Fibroblast of lung (primary cell): ENCODE measurements at regions not wholly inside any gene's neighbourhood (a gene's known extent, or its start where the extent isn't known, plus 50 kb on each side); places are given as distances from the start of the nearest gene placed in this dataset.

Source experiments
- DNase-seq, 2 donors: peaks; one replicate each; pipeline versions ENCODE4 v3.0.0 to v3.0.0-alpha.2; 2010; ENCODE audit warnings: low read depth in 2 of 2
- H2AFZ ChIP-seq: 2 replicates; pipeline ENCODE4 v1.5.1; 2012; ENCODE audit warnings: low read length, control low read depth, inconsistent platforms
- H3K27ac ChIP-seq: 2 replicates; pipeline ENCODE4 v1.5.1; 2011; ENCODE audit warnings: low read length, control low read depth; ENCODE audit not compliant: insufficient read depth
- H3K27me3 ChIP-seq: 2 replicates; pipeline ENCODE4 v1.5.1; 2011; ENCODE audit warnings: mild to moderate bottlenecking, low read length; ENCODE audit not compliant: control insufficient read depth, insufficient read depth
- H3K36me3 ChIP-seq: 2 replicates; pipeline ENCODE4 v1.5.1; 2011; ENCODE audit warnings: low read length; ENCODE audit not compliant: control insufficient read depth, insufficient read depth
- H3K4me1 ChIP-seq: 2 replicates; pipeline ENCODE4 v1.5.1; 2011; ENCODE audit warnings: low read length; ENCODE audit not compliant: control insufficient read depth, insufficient read depth; ENCODE audit errors: extremely low read depth
- H3K4me2 ChIP-seq: 2 replicates; pipeline ENCODE4 v1.5.1; 2011; ENCODE audit warnings: low read length, control low read depth; ENCODE audit not compliant: insufficient read depth; ENCODE audit errors: extremely low read depth
- H3K4me3 ChIP-seq, 4 experiments: fragments of 200-600 bp in 1 of 4; sonication (generic) in 1 of 4; replicated peaks in 1 of 4; 2 replicates each; pipeline ENCODE4 v1.5.1; 2011 to 2016; ENCODE audit warnings: low read length in 4 of 4, low read depth in 3 of 4, mild to moderate bottlenecking in 3 of 4, control low read depth in 2 of 4, inconsistent platforms in 1 of 4, mixed read lengths in 1 of 4; ENCODE audit not compliant: insufficient read depth in 1 of 4; ENCODE audit errors: control extremely low read depth in 1 of 4
- H3K79me2 ChIP-seq: 2 replicates; pipeline ENCODE4 v1.5.1; 2012; ENCODE audit warnings: mild to moderate bottlenecking, low read length, inconsistent platforms; ENCODE audit not compliant: control insufficient read depth, insufficient read depth
- H3K9ac ChIP-seq: 2 replicates; pipeline ENCODE4 v1.5.1; 2011; ENCODE audit warnings: mild to moderate bottlenecking, low read length, control low read depth; ENCODE audit not compliant: insufficient read depth
- H3K9me3 ChIP-seq: 2 replicates; pipeline ENCODE4 v1.5.1; 2012; ENCODE audit warnings: low read depth, low read length; ENCODE audit not compliant: control insufficient read depth, insufficient read depth
- H4K20me1 ChIP-seq: 2 replicates; pipeline ENCODE4 v1.5.1; 2011; ENCODE audit warnings: low read length; ENCODE audit not compliant: control insufficient read depth, insufficient read depth; ENCODE audit errors: extremely low read depth
- EZH2 ChIP-seq: IDR thresholded peaks from 2 replicates; pipeline ENCODE4 v1.5.1; 2012; ENCODE audit warnings: low read length, control low read depth, mild to moderate bottlenecking; ENCODE audit errors: missing control alignments
- TF ChIP-seq, protein P1 (sequence below), 2 donors: IDR thresholded peaks in 1 of 2; conservative IDR thresholded peaks in 1 of 2; 1 replicate in 1 of 2; 2 replicates in 1 of 2; pipeline ENCODE4 v1.5.1; 2011 to 2012; ENCODE audit warnings: low read length in 2 of 2, control low read depth in 1 of 2, inconsistent platforms in 1 of 2, low read depth in 1 of 2, mild to moderate bottlenecking in 1 of 2

DNA sequence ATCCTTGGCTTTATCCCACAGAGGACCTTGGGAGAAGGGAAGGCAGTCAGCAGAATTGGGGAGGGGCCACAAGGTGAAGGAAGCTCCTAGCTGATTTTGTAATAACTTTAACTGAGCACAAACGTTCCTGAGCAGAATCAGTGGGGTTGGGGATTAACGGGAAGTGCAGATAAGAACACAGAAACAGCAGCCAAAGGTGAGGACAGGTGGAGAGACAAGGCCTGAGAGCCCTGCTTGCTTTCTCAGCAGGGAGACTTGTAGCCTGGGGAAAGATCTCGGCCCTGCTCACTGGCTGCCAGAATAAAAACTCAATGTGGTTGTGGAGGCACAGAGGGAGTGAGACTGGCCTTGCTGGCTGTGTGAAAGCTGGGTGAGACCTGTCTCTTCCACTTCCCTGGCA, 265.2 kb upstream of the FAT3 start:
- Histone ChIP-seq H3K4me1 (no peaks in the 10 kb centered on the region), H3K9me3 (no peaks in the 10 kb centered on the region), H3K4me3 (no peak overlapping the region), H3K9ac (no peak overlapping the region), H3K36me3 (no peaks in the 10 kb centered on the region), H3K4me2 (no peak overlapping the region), H3K79me2 (no peaks in the 10 kb centered on the region), H2AFZ (no peak overlapping the region), H3K27ac (no peak overlapping the region), H4K20me1 (no peaks in the 10 kb centered on the region), H3K27me3 (no peaks in the 10 kb centered on the region)
- TF ChIP-seq, protein P1, sequence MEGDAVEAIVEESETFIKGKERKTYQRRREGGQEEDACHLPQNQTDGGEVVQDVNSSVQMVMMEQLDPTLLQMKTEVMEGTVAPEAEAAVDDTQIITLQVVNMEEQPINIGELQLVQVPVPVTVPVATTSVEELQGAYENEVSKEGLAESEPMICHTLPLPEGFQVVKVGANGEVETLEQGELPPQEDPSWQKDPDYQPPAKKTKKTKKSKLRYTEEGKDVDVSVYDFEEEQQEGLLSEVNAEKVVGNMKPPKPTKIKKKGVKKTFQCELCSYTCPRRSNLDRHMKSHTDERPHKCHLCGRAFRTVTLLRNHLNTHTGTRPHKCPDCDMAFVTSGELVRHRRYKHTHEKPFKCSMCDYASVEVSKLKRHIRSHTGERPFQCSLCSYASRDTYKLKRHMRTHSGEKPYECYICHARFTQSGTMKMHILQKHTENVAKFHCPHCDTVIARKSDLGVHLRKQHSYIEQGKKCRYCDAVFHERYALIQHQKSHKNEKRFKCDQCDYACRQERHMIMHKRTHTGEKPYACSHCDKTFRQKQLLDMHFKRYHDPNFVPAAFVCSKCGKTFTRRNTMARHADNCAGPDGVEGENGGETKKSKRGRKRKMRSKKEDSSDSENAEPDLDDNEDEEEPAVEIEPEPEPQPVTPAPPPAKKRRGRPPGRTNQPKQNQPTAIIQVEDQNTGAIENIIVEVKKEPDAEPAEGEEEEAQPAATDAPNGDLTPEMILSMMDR (conservative IDR thresholded peaks at IDR 0.05 in 1 of 2, IDR thresholded peaks at IDR 0.05 in 1 of 2; ENCODE audit: low read depth in 1 of 2, low read length in 2 of 2), result no peak
- no peak for TF ChIP-seq EZH2
- DNase-seq, result no peak

DNA sequence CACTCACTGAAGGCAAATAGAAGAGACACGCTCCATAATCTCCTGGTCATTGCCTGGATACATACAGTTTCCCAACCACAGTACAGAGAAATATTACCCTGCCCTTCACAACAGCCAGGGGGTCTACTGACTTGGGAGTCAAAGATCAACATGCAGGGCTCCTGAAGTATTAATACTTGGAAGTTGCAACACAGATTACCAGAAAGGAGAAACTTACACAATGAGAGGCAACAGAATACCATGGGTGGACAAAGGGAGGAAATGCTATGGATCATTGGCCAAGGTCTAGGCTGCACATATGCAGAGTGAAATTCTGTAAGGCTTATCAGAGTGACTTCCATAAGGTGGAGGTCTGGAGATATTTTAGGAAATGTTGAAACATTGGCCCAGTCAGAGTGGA, 267.9 kb upstream of the FAT3 start:
- Histone ChIP-seq H3K27ac (no peak overlapping the region), H3K27me3 (no peaks in the 10 kb centered on the region), H2AFZ (no peak overlapping the region), H3K4me3 (no peak overlapping the region), H3K4me2 (no peak overlapping the region), H3K9ac (no peak overlapping the region), H3K4me1 (no peaks in the 10 kb centered on the region), H3K79me2 (no peaks in the 10 kb centered on the region), H3K9me3 (no peaks in the 10 kb centered on the region), H4K20me1 (no peaks in the 10 kb centered on the region), H3K36me3 (no peaks in the 10 kb centered on the region)
- TF ChIP-seq, protein P1 (conservative IDR thresholded peaks at IDR 0.05 in 1 of 2, IDR thresholded peaks at IDR 0.05 in 1 of 2; ENCODE audit: low read depth in 1 of 2, low read length in 2 of 2), result no peak
- no peak for TF ChIP-seq EZH2
- DNase-seq, result no peak

DNA sequence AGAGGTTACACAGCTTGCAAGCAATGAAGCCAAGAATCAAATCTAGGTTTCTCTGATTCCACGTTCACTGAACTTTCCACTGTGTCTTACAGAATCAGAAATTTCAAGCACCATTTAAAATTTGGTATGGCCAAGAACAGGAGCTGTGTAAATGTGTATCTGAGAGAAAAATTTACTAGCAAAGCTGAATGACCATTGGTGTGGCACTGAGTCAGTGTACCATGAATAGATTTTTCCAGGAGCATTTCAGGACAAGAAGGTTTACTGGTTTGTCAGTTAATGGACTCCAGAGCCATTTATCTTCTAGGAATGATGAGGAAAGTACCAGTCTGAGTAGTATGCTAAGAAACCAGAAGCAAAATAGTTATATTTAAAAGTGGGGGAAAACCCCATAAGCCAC, 269.4 kb upstream of the FAT3 start:
- Histone ChIP-seq H3K4me3 (no peak overlapping the region), H3K36me3 (no peaks in the 10 kb centered on the region), H3K9me3 (no peaks in the 10 kb centered on the region), H3K9ac (no peak overlapping the region), H2AFZ (no peak overlapping the region), H3K27me3 (no peaks in the 10 kb centered on the region), H3K27ac (no peak overlapping the region), H3K4me1 (no peaks in the 10 kb centered on the region), H3K79me2 (no peaks in the 10 kb centered on the region), H4K20me1 (no peaks in the 10 kb centered on the region), H3K4me2 (no peak overlapping the region)
- DNase-seq, result no peak
- TF ChIP-seq EZH2, result no peak
- TF ChIP-seq, protein P1 (conservative IDR thresholded peaks at IDR 0.05 in 1 of 2, IDR thresholded peaks at IDR 0.05 in 1 of 2; ENCODE audit: low read depth in 1 of 2, low read length in 2 of 2), result no peak
